Activated T-cell treated with anti-CD3 and anti-CD28 coated beads, Interleukin-2, amount 50 U/mL, for 48 hours (primary cell): ENCODE measurements at regions not wholly inside any gene's neighbourhood (a gene's known extent, or its start where the extent isn't known, plus 50 kb on each side); places are given as distances from the start of the nearest gene placed in this dataset.
"Not testable (repeated sequence)": the region's sequence is repeated elsewhere in the genome, so short reads cannot be mapped to it uniquely, and the experiment has no call there.

Experiments used
- DNase-seq, 2 experiments: peaks; one replicate each; pipeline ENCODE4 v3.0.0-alpha.2; 2020

- DNase-seq, result no peak
Measured at GRCh38 chr3:182000447-182000846, 288.7 kb downstream of the SOX2 start.

DNA sequence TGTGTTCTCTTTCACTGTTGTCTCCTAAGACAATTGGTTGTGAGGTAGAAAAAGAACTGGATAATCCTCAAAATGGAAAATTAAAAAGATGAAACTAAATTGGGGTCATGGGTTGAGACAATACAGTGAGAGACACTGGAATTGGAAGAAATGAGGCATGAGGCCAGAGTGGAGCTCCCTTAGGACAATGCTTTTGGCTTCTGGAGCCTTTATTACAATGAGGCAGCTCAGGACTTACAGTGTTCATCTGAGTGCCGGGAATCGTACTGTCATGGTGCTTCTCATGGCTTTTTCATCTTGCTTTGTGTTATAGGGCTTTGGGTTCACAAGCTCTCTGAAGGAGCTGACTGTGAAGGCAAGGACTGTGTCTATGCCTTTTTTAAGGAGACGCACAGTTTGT, 293.5 kb downstream of the SOX2 start:
- DNase-seq, result no peak

DNA sequence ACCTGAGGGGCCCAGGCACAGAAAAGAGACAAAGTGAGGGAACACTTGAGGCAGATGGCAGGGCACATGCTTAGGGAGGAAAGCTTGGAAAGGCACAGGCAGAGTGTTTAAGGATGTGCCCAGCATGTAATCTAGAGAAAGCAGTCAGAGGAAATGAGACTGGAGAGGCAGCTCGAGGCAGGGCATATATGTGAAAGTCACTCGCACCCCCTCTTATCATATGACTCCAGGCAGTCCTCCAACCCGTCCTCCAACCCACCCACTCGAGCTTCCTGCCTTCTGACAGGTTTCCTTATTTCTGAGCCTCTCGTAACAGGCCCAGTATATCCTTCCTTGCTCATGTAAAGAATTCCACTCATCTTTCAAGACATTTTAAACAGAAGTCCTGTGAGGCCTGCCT, 294.0 kb downstream of the SOX2 start:
- DNase-seq, result no peak

DNA sequence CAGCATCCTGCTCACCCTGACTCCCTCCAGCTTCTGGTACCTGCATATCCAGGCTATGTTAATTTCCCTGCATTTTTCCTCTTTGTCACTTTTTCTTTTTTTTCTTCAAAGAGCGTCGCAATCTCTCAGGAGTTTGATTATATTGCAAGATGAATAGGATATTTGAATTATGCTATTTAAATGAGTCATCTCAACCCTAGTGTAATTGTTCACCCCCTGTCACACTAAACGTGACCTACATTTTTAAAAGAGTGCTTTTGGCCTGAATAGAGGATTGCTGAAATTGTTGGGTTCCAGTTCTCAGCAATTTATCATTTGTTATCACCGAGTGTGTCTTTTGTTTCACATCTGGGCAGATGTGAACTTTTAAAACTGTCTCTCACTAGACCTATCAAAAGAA, 294.7 kb downstream of the SOX2 start:
- no peak for DNase-seq

DNA sequence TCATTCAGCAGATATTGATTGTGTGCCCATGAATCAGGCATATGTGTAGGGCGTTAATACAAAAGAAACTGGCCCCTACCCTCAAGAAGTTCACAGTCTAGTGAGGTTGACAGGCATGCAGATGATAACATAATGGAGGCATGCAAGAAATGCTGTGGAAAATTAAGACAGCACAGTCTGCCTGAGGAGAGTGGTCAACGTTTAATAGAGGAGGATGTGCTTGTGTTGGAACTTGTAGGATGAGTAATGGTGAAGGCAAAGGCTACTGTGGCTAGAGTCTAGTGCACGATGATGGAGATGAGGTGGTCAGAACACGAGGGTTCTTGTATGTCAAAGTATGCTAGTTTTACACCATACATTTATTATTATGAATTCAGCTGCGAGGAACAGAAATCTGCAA, 295.7 kb downstream of the SOX2 start:
- no peak for DNase-seq

GRCh38 chr3:182018361-182018760, 306.6 kb downstream of the SOX2 start:
- DNase-seq, result no peak

GRCh38 chr3:182019926-182020325, 308.2 kb downstream of the SOX2 start:
- DNase-seq, result no peak

- DNase-seq, result no peak
Measured at GRCh38 chr3:182023843-182024242, 312.1 kb downstream of the SOX2 start.

DNA sequence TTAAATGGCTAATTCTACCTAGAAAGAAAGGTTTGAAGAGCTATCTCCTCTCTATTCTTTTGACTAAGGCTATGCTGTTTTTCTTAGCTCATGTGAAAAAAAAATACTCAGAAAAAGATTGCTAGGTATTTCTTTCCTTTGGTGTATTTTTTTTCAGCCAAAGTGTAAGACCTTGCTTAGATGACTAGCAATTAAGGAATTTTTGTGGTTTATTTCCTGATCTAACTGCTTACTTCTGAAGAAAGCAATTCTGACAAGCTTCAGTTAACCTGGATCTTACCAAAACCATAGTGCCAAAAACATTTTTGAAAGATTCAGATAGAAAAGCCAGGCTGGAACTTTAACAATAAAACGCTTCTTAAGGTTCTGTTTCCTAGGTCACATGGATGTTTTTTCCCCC, 315.6 kb downstream of the SOX2 start:
- no peak for DNase-seq

GRCh38 chr3:182028081-182028480, 316.4 kb downstream of the SOX2 start:
- DNase-seq, result no peak

DNA sequence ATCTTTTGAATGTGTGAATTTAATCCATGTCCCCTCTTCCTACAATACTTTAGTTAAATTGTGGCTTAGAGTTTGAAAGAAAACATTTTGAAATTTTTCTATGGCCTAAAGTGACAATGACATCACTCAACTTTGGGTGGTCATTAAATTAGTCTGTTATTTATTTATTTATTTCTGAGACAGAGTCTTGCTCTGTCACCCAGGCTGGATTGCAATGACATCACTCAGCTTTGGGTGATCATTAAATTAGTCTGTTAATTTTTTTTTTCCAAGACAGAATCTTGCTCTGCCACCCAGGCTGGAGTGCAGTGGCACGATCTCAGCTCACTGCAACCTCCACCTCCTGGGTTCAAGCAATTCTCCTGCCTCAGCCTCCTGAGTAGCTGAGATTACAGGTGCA, 322.5 kb downstream of the SOX2 start:
- DNase-seq, result not testable (repeated sequence)

DNA sequence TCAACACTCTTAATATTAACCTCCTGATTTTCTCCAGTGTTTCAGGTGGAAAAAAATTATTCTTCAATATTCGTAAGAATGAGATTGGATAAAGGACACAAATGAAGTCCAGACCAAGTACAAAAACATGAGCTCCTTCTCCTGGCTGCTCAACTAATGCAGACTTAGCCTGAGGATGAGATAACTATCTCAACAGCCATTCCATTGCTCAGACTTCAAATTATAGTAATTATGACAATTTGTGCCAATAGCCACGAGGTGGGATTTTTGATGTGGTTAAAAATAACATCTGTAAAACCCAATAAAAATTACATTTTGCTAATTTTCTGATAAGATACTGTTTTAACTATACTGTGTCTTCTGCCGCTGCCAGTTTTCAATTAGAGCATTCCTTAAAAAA, 323.6 kb downstream of the SOX2 start:
- no peak for DNase-seq

GRCh38 chr3:182036382-182036781, 324.7 kb downstream of the SOX2 start:
- DNase-seq, result no peak

DNA sequence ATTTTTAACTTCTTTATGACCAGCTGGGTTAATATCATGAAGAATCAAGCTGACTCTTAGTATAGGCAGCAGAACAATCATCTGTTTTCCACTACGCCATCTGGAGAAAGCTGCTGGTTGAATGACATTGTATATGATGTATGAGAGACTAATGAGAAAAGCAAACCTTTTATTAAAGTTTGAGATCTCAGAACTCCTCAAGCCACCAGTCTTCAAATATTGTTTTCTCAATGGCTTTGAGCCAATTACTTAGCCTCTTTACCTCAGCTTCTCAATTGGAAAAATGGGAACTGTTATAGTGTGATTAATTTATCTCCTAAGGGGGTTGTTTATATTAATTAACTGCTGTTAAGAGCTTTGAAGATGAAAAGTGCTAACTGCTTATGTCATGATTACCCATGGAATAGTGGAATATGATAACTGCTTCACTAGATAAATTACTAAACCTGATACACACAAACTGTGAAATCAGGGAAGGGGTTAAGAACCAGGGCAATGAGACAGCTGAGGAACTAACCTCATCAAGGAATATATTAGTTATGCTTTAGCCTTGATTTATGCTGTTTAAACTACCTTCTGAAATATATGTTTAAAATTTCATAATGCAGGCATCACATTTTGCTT, 330.1 kb downstream of the SOX2 start:
- no peak for DNase-seq

GRCh38 chr3:182045736-182046135, 334.0 kb downstream of the SOX2 start:
- no peak for DNase-seq

DNA sequence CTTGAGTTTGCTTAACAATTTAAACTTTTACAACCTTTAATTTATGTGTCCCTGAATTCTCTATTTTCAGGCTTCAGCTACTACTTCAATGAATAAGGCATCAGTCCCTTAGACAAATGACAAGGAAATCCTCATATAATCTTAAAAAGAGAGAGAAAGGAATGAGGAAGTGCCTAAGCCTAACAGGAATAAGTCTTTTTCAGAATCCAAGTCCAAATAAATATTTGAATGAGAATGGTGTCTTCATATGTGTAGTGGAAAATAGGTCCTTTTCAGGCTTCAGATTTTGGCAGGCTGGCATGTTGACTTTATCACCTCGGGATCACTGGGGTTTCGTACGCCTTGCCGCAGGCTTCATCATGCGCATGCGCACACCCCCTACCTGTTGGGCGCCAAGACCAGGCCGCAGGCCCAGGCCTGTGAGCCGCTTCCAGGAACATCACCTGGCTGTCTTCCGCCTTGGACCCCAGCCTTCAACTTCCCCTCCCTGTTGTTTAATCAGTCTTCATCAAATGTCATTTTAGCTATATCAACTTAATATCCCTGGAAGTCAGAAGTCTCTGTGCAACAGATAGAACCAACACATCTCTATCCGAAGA, 334.5 kb downstream of the SOX2 start:
- no peak for DNase-seq

DNA sequence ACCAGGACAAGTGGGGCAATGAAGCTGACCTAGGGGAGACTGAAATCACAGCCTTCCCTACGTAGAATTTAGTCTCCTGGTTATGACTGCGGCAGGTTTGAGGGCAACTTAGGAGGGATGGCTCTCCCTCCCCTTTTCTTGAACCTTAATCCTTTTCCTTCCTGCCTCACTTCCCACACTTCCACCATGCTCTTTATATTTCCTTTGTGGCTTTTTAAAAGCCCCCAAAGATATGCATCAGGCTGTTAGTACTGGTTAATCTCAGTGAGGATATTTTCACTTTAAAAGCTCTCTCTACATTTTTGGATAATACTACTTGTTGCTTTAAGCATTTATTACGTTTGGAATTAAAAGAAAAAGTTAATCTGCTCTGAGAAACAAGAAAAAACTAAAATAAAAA, 339.2 kb downstream of the SOX2 start:
- DNase-seq, result no peak

DNA sequence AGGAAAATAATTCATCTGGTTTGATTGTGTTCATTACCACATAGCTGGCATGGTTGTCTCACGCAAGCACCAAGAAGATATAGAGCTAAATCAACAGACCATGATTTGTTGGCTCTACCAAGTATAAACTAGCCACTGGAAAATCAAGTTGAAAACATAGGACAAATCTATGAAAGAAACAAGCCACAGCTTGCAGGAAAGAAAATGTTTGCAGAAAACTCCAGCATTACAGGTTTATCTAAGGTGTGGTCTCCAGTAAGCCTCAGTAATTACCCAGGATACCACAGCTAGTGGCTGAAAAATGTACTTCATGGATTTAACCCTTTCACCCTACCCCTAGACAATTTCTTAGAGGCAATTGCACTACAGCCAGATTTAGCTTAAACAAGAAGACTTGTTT, 340.6 kb downstream of the SOX2 start:
- DNase-seq, result no peak

GRCh38 chr3:182052757-182053156, 341.0 kb downstream of the SOX2 start:
- DNase-seq, result no peak

- no peak for DNase-seq
Measured at GRCh38 chr3:182058488-182058887, 346.8 kb downstream of the SOX2 start.

DNA sequence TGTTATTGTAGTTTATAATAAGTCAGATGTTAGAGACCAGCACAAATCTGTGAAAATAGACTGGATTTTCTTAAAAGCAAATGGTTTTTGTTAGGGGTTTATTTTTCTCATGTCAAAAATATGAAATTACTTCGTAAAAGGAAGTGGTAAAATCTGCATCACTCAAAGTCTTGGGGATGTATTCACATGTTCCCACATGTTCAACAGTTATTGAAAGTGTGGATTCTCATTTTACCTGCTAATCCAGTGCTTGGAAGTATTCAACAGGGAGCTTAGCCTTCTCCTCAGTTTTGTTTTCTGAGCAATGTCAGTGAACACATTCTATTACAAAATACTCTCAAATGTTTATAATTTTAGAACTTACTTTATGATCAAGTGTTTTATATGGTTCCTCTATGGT, 352.0 kb downstream of the SOX2 start:
- DNase-seq, result no peak

- DNase-seq, result no peak
Measured at GRCh38 chr3:182067423-182067822, 355.7 kb downstream of the SOX2 start.

DNA sequence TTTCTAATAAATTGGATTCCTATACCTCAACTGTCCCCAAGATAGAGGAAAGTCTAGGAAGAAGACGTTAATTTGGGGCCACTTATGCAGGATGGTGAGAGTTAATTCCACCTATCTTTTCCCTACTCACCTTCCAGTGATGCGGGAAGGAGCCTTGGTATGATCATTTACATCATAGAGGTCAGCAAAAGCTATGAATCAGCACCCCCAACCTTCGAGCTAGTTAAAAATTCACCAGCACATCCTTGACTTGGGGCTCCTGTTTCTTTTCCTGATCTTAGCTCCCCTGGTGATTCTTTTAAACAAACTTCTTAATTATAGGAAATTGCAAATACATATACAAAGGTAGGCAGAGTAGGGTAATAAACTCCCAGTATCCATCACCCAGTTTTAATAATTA, 366.6 kb downstream of the SOX2 start:
- DNase-seq, result no peak

- no peak for DNase-seq
Measured at GRCh38 chr3:182078929-182079328, 367.2 kb downstream of the SOX2 start.

DNA sequence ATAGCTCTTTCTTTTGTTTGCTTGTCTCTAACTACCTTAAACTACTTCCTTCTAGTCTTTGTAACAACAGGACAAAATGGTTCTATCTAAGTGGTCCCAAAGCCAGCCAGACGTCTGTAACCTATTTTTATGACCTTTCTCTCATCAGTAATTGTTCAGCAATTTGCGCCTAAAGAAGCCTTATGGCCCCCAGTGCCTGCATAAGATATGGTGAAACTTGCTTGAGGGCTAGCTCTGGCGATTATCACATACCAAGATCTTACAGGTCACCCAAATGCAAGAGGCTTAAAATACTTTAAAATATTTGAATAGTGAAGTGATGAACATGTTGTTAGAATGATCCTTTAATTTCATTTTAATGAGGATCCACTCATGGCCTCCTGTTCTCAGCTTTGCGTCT, 369.4 kb downstream of the SOX2 start:
- no peak for DNase-seq
